Stomach smooth muscle (tissue), 2 donors: ENCODE measurements at regions not wholly inside any gene's neighbourhood (a gene's known extent, or its start where the extent isn't known, plus 50 kb on each side); places are given as distances from the start of the nearest gene placed in this dataset.

Source experiments
- H3K27ac ChIP-seq: one replicate; pipeline ENCODE4 v1.7.0; 2013; ENCODE audit warnings: mild to moderate bottlenecking, low read length, inconsistent platforms
- H3K27me3 ChIP-seq, 2 donors: one replicate each; pipeline ENCODE4 v1.7.0; 2013; ENCODE audit warnings: low read length in 2 of 2; ENCODE audit not compliant: insufficient read depth in 2 of 2, control insufficient read depth in 1 of 2
- H3K36me3 ChIP-seq, 2 donors: one replicate each; pipeline ENCODE4 v1.7.0; 2013; ENCODE audit warnings: low read length in 2 of 2; ENCODE audit not compliant: control insufficient read depth in 2 of 2, insufficient read depth in 2 of 2
- H3K4me1 ChIP-seq: one replicate; pipeline ENCODE4 v1.7.0; 2013; ENCODE audit warnings: low read length; ENCODE audit not compliant: control insufficient read depth, insufficient read depth
- H3K4me3 ChIP-seq, 2 donors: one replicate each; pipeline ENCODE4 v1.7.0; 2013; ENCODE audit warnings: low read length in 2 of 2
- H3K9ac ChIP-seq, 2 donors: one replicate each; pipeline ENCODE4 v1.7.0; 2013; ENCODE audit warnings: low read length in 2 of 2, mild to moderate bottlenecking in 1 of 2
- H3K9me3 ChIP-seq, 2 donors: one replicate each; pipeline ENCODE4 v1.7.0; 2013; ENCODE audit warnings: low read length in 2 of 2; ENCODE audit not compliant: control insufficient read depth in 2 of 2
- donor health status: healthy.
- donor health status: Pancreatic carcinoma.

- Histone ChIP-seq H3K9ac (no peak overlapping the region), H3K27me3 (no peaks in the 10 kb centered on the region), H3K27ac (no peak overlapping the region)
Measured at GRCh38 chr20:11205769-11206362, 532.1 kb upstream of the JAG1 start.

GRCh38 chr20:11207749-11208502, 534.1 kb upstream of the JAG1 start:
- no peak overlapping the region for H3K27ac ChIP-seq
- H3K9me3 ChIP-seq: no peaks in the 10 kb centered on the region
- no peak overlapping the region for H3K4me3 ChIP-seq
- H3K36me3 ChIP-seq: no peaks in the 10 kb centered on the region
- no peaks in the 10 kb centered on the region for H3K27me3 ChIP-seq
- no peak overlapping the region for H3K9ac ChIP-seq
- no peaks in the 10 kb centered on the region for H3K4me1 ChIP-seq

More at GRCh38 chr20:11205769-11206362, 532.1 kb upstream of the JAG1 start:
- no peaks in the 10 kb centered on the region for H3K9me3 ChIP-seq
- no peak overlapping the region for H3K4me3 ChIP-seq
- no peaks in the 10 kb centered on the region for H3K36me3 ChIP-seq
- H3K4me1 ChIP-seq: no peaks in the 10 kb centered on the region

- no peaks in the 10 kb centered on the region for H3K9me3 ChIP-seq
- no peaks in the 10 kb centered on the region for H3K27me3 ChIP-seq
- no peaks in the 10 kb centered on the region for H3K4me1 ChIP-seq
- no peak overlapping the region for H3K4me3 ChIP-seq
- H3K36me3 ChIP-seq: no peaks in the 10 kb centered on the region
- H3K9ac ChIP-seq: no peak overlapping the region
- H3K27ac ChIP-seq: no peak overlapping the region
Measured at GRCh38 chr20:11210611-11211010, 536.8 kb upstream of the JAG1 start.

GRCh38 chr20:11212272-11212671, 538.5 kb upstream of the JAG1 start:
- H3K9me3 ChIP-seq: no peaks in the 10 kb centered on the region
- H3K4me1 ChIP-seq: peaks cover 2% of the 10 kb centered on the region
- H3K36me3 ChIP-seq: no peaks in the 10 kb centered on the region
- H3K4me3 ChIP-seq: no peak overlapping the region
- H3K27ac ChIP-seq: no peak overlapping the region
- H3K9ac ChIP-seq: no peak overlapping the region
- H3K27me3 ChIP-seq: no peaks in the 10 kb centered on the region

GRCh38 chr20:11212902-11213301, 539.1 kb upstream of the JAG1 start:
- Histone ChIP-seq H3K36me3 (no peaks in the 10 kb centered on the region), H3K4me3 (no peak overlapping the region), H3K9ac (no peak overlapping the region), H3K9me3 (no peaks in the 10 kb centered on the region), H3K27me3 (no peaks in the 10 kb centered on the region), H3K27ac (no peak overlapping the region), H3K4me1 (peaks cover 2% of the 10 kb centered on the region)

GRCh38 chr20:11214256-11214840, 540.5 kb upstream of the JAG1 start:
- H3K4me1 ChIP-seq: peaks cover 2% of the 10 kb centered on the region
- H3K9ac ChIP-seq: no peak overlapping the region
- H3K27ac ChIP-seq: no peak overlapping the region
- no peak overlapping the region for H3K4me3 ChIP-seq
- no peaks in the 10 kb centered on the region for H3K27me3 ChIP-seq
- no peaks in the 10 kb centered on the region for H3K36me3 ChIP-seq
- no peaks in the 10 kb centered on the region for H3K9me3 ChIP-seq

GRCh38 chr20:11216451-11217314, 542.9 kb upstream of the JAG1 start:
- no peak overlapping the region for H3K27ac ChIP-seq

GRCh38 chr20:11217326-11218172, 543.8 kb upstream of the JAG1 start:
- Histone ChIP-seq H3K9ac (no peak overlapping the region), H3K36me3 (no peaks in the 10 kb centered on the region), H3K27ac (no peak overlapping the region), H3K4me3 (no peak overlapping the region), H3K9me3 (no peaks in the 10 kb centered on the region), H3K27me3 (no peaks in the 10 kb centered on the region), H3K4me1 (peaks cover 2% of the 10 kb centered on the region)

More at GRCh38 chr20:11216451-11217314, 542.9 kb upstream of the JAG1 start:
- Histone ChIP-seq H3K4me3 (no peak overlapping the region), H3K27me3 (no peaks in the 10 kb centered on the region), H3K36me3 (no peaks in the 10 kb centered on the region), H3K9me3 (no peaks in the 10 kb centered on the region), H3K4me1 (peaks cover 2% of the 10 kb centered on the region), H3K9ac (no peak overlapping the region)

- Histone ChIP-seq H3K4me3 (no peak overlapping the region), H3K36me3 (no peaks in the 10 kb centered on the region), H3K27me3 (no peaks in the 10 kb centered on the region), H3K4me1 (peaks cover 2% of the 10 kb centered on the region), H3K27ac (no peak overlapping the region), H3K9me3 (no peaks in the 10 kb centered on the region), H3K9ac (no peak overlapping the region)
Measured at GRCh38 chr20:11218173-11218680, 544.4 kb upstream of the JAG1 start.

- Histone ChIP-seq H3K27me3 (no peaks in the 10 kb centered on the region), H3K4me3 (no peak overlapping the region), H3K9ac (no peak overlapping the region), H3K9me3 (no peaks in the 10 kb centered on the region), H3K36me3 (no peaks in the 10 kb centered on the region), H3K4me1 (peaks cover 2% of the 10 kb centered on the region), H3K27ac (no peak overlapping the region)
Measured at GRCh38 chr20:11219192-11219591, 545.4 kb upstream of the JAG1 start.
